Kasumi-1 (cell line): ENCODE measurements at regions not wholly inside any gene's neighbourhood (a gene's known extent, or its start where the extent isn't known, plus 50 kb on each side); places are given as distances from the start of the nearest gene placed in this dataset.

Experiments
- DNase-seq, 2 experiments: peaks; one replicate each; lab custom pipeline; 2025; lab: John Stamatoyannopoulos, UW

GRCh38 chr2:12083713-12084419 lies 337.4 kb downstream of the LPIN1 start:
- DNase-seq = no peak

- no peak for DNase-seq
Measured at GRCh38 chr2:12087175-12087574, 340.7 kb downstream of the LPIN1 start.

- DNase-seq = no peak
Measured at GRCh38 chr2:12087671-12088380, 341.4 kb downstream of the LPIN1 start.

GRCh38 chr2:12089001-12089400 lies 342.6 kb downstream of the LPIN1 start:
- DNase-seq = no peak

- DNase-seq = no peak
Measured at GRCh38 chr2:12089496-12089895, 343.1 kb downstream of the LPIN1 start.

- no peak for DNase-seq
Measured at GRCh38 chr2:12090072-12090471, 343.6 kb downstream of the LPIN1 start.

GRCh38 chr2:12090590-12090989 lies 344.2 kb downstream of the LPIN1 start:
- DNase-seq = no peak

GRCh38 chr2:12091201-12091806 lies 344.9 kb downstream of the LPIN1 start:
- DNase-seq = no peak

- DNase-seq = no peak
Measured at GRCh38 chr2:12094134-12094533, 347.7 kb downstream of the LPIN1 start.

GRCh38 chr2:12096051-12096787 lies 349.8 kb downstream of the LPIN1 start:
- no peak for DNase-seq

- DNase-seq = no peak
Measured at GRCh38 chr2:12096788-12097449, 350.5 kb downstream of the LPIN1 start.

GRCh38 chr2:12097859-12098258 lies 351.4 kb downstream of the LPIN1 start:
- no peak for DNase-seq

- DNase-seq = no peak
Measured at GRCh38 chr2:12099374-12099773, 352.9 kb downstream of the LPIN1 start.

GRCh38 chr2:12102679-12103078 lies 356.2 kb downstream of the LPIN1 start:
- DNase-seq = no peak

- DNase-seq = no peak
Measured at GRCh38 chr2:12105180-12105579, 358.7 kb downstream of the LPIN1 start.

GRCh38 chr2:12106440-12107080 lies 360.1 kb downstream of the LPIN1 start:
- peak; percentile 27 to 41 for DNase-seq

- DNase-seq = no peak
Measured at GRCh38 chr2:12107321-12107720, 360.9 kb downstream of the LPIN1 start.

- no peak for DNase-seq
Measured at GRCh38 chr2:12107939-12108338, 361.5 kb downstream of the LPIN1 start.

- no peak for DNase-seq
Measured at GRCh38 chr2:12109363-12110017, 363.1 kb downstream of the LPIN1 start.

- DNase-seq = peak; percentile 4 to 14
Measured at GRCh38 chr2:12110074-12110473, 363.6 kb downstream of the LPIN1 start.

- no peak for DNase-seq
Measured at GRCh38 chr2:12110481-12110880, 364.0 kb downstream of the LPIN1 start.
